ENCODE measurements at regions not wholly inside any gene's neighbourhood (a gene's known extent, or its start where the extent isn't known, plus 50 kb on each side); places are given as distances from the start of the nearest gene placed in this dataset.

DNA sequence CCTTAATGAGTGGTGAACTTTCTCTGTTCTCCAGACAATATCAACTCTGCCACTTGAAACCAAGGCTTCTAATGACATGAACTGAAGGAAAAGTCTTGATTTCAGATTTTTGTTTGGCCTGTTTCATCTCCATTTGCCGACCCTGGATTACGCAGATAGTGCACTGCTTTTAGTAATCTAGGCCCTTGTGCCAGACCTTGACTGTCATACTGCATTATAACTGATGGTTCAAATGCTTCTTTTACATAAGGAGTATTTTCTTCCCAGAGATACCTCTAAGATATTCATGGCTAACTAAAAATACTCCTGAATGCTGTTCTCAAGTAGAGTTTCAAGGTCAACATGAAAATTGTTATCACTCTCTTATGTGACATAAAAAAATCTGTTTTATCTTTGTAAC lies 238.7 kb upstream of the SEMA6A start:
- WGBS, 2 donors, result 91 to 98% methylated on average over 2 of the region's 2 CpGs
- no peaks in the 10 kb centered on the region for H3K36me3 ChIP-seq (ENCODE audit: control insufficient read depth in 1 of 2, insufficient read depth in 2 of 2, low read length in 1 of 2)

DNA sequence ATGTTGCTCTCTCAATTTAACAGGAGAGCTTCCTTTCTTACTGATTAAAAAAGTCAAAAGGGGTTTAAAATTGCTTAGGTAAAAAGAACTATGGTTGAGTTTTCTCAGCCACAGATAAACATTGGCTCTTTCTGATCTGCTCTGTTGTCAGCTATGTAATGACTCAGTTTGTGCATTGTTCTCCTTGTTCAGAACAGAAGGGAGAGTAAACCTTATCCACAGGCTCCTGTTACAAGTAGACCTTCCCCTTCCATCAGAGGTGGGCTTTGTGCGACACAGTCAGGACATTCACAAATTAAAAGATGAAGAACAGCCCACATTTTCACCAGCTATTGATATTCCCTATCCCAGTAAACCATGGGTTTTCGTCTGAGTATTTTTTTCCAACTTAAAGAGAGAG lies 236.3 kb upstream of the SEMA6A start:
- Histone ChIP-seq H3K27me3 (ENCODE audit: control insufficient read depth in 1 of 2, insufficient read depth in 2 of 2, low read length in 1 of 2) (no peaks in the 10 kb centered on the region), H3K4me1 (ENCODE audit: control insufficient read depth in 1 of 2, insufficient read depth in 2 of 2, low read length in 2 of 2) (no peaks in the 10 kb centered on the region), H3K27ac (ENCODE audit: low read depth in 1 of 2, low read length in 2 of 2) (no peak overlapping the region), H3K36me3 (ENCODE audit: control insufficient read depth in 1 of 2, insufficient read depth in 2 of 2, low read length in 1 of 2) (no peaks in the 10 kb centered on the region), H3K9me3 (ENCODE audit: control insufficient read depth, low read length) (no peaks in the 10 kb centered on the region), H3K4me3 (ENCODE audit: low read length in 2 of 2) (no peak overlapping the region)
- ATAC-seq (ENCODE audit: low FRiP score), result no peak
- no peak for DNase-seq
- intact Hi-C loops (cut with DNase I), result no loop called here
- WGBS, 2 donors, result 79 to 80% methylated on average over 2 of the region's 2 CpGs

More for the DNA sequence above, 238.7 kb upstream of the SEMA6A start:
- DNase-seq, result no peak
- no peak for ATAC-seq (ENCODE audit: low FRiP score)
- H3K9me3 ChIP-seq (ENCODE audit: control insufficient read depth, low read length), result no peaks in the 10 kb centered on the region
- no peaks in the 10 kb centered on the region for H3K27me3 ChIP-seq (ENCODE audit: control insufficient read depth in 1 of 2, insufficient read depth in 2 of 2, low read length in 1 of 2)
- no peaks in the 10 kb centered on the region for H3K4me1 ChIP-seq (ENCODE audit: control insufficient read depth in 1 of 2, insufficient read depth in 2 of 2, low read length in 2 of 2)
- no peak overlapping the region for H3K27ac ChIP-seq (ENCODE audit: low read depth in 1 of 2, low read length in 2 of 2)
- H3K4me3 ChIP-seq (ENCODE audit: low read length in 2 of 2), result no peak overlapping the region
- intact Hi-C loops (cut with DNase I), result no loop called here

DNA sequence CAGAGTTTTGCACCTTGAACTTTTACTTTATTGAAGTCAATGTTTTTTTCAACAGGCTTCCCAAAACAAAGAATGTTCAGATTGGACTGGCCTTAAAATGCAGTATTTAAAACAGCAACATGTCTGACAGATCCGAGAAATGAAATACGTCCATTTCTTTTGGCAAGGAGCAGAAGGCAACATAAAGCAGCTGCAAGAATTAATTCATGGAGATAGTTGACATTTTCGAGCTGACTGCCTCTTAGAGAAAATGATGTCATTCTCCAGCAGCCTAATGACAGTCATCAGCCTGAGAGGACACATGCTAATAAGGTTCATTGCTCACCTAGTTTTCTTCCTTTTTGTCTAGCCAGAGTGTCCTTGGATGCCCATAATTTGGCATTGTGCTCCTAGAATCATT lies 232.2 kb upstream of the SEMA6A start:
- intact Hi-C loops (cut with DNase I), result no loop called here
- no peaks in the 10 kb centered on the region for H3K4me1 ChIP-seq (ENCODE audit: control insufficient read depth in 1 of 2, insufficient read depth in 2 of 2, low read length in 2 of 2)
- no peak overlapping the region for H3K4me3 ChIP-seq (ENCODE audit: low read length in 2 of 2)
- H3K27ac ChIP-seq (ENCODE audit: low read depth in 1 of 2, low read length in 2 of 2), result no peak overlapping the region
- WGBS, 2 donors, result 12 to 17% methylated on average over 3 of the region's 3 CpGs
- no peak for ATAC-seq (ENCODE audit: low FRiP score)
- H3K36me3 ChIP-seq (ENCODE audit: control insufficient read depth in 1 of 2, insufficient read depth in 2 of 2, low read length in 1 of 2), result no peaks in the 10 kb centered on the region
- no peaks in the 10 kb centered on the region for H3K9me3 ChIP-seq (ENCODE audit: control insufficient read depth, low read length)
- no peaks in the 10 kb centered on the region for H3K27me3 ChIP-seq (ENCODE audit: control insufficient read depth in 1 of 2, insufficient read depth in 2 of 2, low read length in 1 of 2)
- DNase-seq, result no peak

DNA sequence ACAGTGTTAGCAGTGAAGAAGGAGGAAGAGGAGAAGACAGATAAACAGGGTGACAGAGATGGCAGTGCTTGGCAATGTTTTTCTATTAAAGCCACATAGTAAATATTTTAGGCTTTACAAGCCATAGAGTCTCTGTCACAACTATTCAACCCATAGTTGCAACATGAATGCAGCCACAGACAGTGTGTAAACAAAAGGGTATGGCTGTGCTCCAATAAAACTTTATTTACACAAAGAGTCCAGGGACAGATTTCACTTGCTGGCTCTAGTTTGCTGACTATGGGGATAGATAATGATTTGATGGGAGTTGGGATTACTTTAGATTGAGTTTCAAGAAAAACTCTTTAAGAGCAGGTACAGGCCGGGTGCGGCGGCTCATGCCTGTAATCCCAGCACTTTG lies 224.8 kb upstream of the SEMA6A start:
- intact Hi-C loops (cut with DNase I), result no loop called here
- no peak for ATAC-seq (ENCODE audit: low FRiP score)
- WGBS, 2 donors, result 92 to 97% methylated on average over 3 of the region's 3 CpGs

DNA sequence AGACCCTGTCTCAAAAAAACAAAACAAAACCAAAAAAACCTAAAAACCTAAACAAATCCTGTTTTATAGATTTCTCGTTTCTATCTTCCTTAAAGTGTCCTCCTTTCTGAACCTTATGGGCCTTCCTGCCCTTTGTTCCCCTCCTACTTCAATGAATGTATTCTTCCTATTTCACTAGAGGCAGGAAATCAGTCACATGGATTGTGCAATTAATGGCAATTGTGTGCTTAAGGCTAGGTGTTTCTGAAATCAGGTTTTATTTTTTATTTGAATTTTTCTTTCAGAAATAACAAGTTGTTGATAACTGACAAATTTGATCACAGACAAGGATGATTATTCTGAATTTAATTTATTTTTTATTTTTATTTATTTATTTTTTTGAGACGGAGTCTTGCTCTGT lies 220.6 kb upstream of the SEMA6A start:
- no peak for ATAC-seq (ENCODE audit: low FRiP score)
- Histone ChIP-seq H3K27ac (ENCODE audit: low read depth in 1 of 2, low read length in 2 of 2) (no peak overlapping the region), H3K4me3 (ENCODE audit: low read length in 2 of 2) (no peak overlapping the region), H3K4me1 (ENCODE audit: control insufficient read depth in 1 of 2, insufficient read depth in 2 of 2, low read length in 2 of 2) (no peaks in the 10 kb centered on the region), H3K36me3 (ENCODE audit: control insufficient read depth in 1 of 2, insufficient read depth in 2 of 2, low read length in 1 of 2) (no peaks in the 10 kb centered on the region), H3K27me3 (ENCODE audit: control insufficient read depth in 1 of 2, insufficient read depth in 2 of 2, low read length in 1 of 2) (no peaks in the 10 kb centered on the region), H3K9me3 (ENCODE audit: control insufficient read depth, low read length) (no peaks in the 10 kb centered on the region)
- WGBS, 2 donors, result 90 to 93% methylated on average over 2 of the region's 2 CpGs
- intact Hi-C loops (cut with DNase I), result no loop called here
- no peak for DNase-seq

More for the DNA sequence above, 224.8 kb upstream of the SEMA6A start:
- H3K4me3 ChIP-seq (ENCODE audit: low read length in 2 of 2), result no peak overlapping the region
- H3K36me3 ChIP-seq (ENCODE audit: control insufficient read depth in 1 of 2, insufficient read depth in 2 of 2, low read length in 1 of 2), result no peaks in the 10 kb centered on the region
- H3K27ac ChIP-seq (ENCODE audit: low read depth in 1 of 2, low read length in 2 of 2), result no peak overlapping the region
- no peaks in the 10 kb centered on the region for H3K4me1 ChIP-seq (ENCODE audit: control insufficient read depth in 1 of 2, insufficient read depth in 2 of 2, low read length in 2 of 2)
- H3K27me3 ChIP-seq (ENCODE audit: control insufficient read depth in 1 of 2, insufficient read depth in 2 of 2, low read length in 1 of 2), result no peaks in the 10 kb centered on the region
- DNase-seq, result no peak
- H3K9me3 ChIP-seq (ENCODE audit: control insufficient read depth, low read length), result no peaks in the 10 kb centered on the region

DNA sequence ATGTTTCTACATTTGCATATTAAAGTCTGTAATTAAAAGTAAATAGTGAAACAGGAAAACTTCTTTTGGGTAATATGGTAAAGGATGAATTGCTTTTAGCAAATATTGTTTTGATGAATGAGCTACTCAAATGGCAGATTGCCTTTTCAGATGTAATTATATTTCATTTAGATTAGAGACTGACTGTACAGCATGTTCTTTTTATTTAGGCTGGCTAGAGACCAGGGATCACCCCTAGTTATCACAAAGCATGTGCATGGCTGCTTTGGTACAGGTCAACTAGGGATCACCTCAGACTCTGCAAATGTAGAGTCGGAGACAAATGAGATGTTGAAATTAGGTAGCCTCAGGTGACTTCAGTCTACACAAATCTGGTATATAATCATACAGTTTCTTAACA lies 214.9 kb upstream of the SEMA6A start:
- DNase-seq, result no peak
- Histone ChIP-seq H3K27ac (ENCODE audit: low read depth in 1 of 2, low read length in 2 of 2) (no peak overlapping the region), H3K4me1 (ENCODE audit: control insufficient read depth in 1 of 2, insufficient read depth in 2 of 2, low read length in 2 of 2) (no peaks in the 10 kb centered on the region), H3K36me3 (ENCODE audit: control insufficient read depth in 1 of 2, insufficient read depth in 2 of 2, low read length in 1 of 2) (no peaks in the 10 kb centered on the region), H3K9me3 (ENCODE audit: control insufficient read depth, low read length) (peaks cover 1% of the 10 kb centered on the region), H3K27me3 (ENCODE audit: control insufficient read depth in 1 of 2, insufficient read depth in 2 of 2, low read length in 1 of 2) (no peaks in the 10 kb centered on the region), H3K4me3 (ENCODE audit: low read length in 2 of 2) (no peak overlapping the region)
- no peak for ATAC-seq (ENCODE audit: low FRiP score)
- WGBS, 2 donors, result 96 to 100% methylated on average over 1 of the region's 1 CpG
- intact Hi-C loops (cut with DNase I), result no loop called here

DNA sequence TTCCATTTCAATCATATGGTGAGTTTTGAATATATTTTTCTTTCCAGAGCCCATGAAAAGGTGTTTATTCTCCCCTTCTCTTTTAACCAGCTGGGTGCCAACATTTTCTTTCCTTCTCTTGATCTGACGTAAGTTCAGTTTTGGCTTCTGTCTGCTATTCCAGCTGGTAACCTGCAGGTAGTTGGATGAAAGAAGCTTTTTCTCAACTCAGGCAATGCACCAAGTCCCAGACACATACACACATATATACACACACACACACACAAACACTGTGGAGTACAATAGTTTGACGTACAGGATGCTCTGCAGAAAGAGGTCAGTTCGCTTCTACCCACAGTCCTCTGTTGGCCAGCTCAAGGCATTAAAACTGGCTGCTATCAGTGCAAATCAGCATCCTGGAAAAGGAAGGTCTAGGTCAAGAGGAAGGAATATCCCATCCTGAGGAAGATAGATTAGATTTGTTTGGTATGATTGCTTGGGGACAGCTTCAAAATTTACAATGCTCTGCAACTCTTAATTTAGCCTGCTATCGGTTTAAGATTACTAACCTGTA lies 214.3 kb upstream of the SEMA6A start:
- H3K27ac ChIP-seq (ENCODE audit: low read depth in 1 of 2, low read length in 2 of 2), result no peak overlapping the region
- peaks cover 1% of the 10 kb centered on the region for H3K9me3 ChIP-seq (ENCODE audit: control insufficient read depth, low read length)
- no peaks in the 10 kb centered on the region for H3K36me3 ChIP-seq (ENCODE audit: control insufficient read depth in 1 of 2, insufficient read depth in 2 of 2, low read length in 1 of 2)
- ATAC-seq (ENCODE audit: low FRiP score) (peak; percentile 67), DNase-seq (no peak)
- no peak overlapping the region for H3K4me3 ChIP-seq (ENCODE audit: low read length in 2 of 2)
- no peaks in the 10 kb centered on the region for H3K4me1 ChIP-seq (ENCODE audit: control insufficient read depth in 1 of 2, insufficient read depth in 2 of 2, low read length in 2 of 2)
- no peaks in the 10 kb centered on the region for H3K27me3 ChIP-seq (ENCODE audit: control insufficient read depth in 1 of 2, insufficient read depth in 2 of 2, low read length in 1 of 2)
- WGBS, 2 donors, result 70 to 74% methylated on average over 4 of the region's 4 CpGs
- intact Hi-C loops (cut with DNase I), result no loop called here

DNA sequence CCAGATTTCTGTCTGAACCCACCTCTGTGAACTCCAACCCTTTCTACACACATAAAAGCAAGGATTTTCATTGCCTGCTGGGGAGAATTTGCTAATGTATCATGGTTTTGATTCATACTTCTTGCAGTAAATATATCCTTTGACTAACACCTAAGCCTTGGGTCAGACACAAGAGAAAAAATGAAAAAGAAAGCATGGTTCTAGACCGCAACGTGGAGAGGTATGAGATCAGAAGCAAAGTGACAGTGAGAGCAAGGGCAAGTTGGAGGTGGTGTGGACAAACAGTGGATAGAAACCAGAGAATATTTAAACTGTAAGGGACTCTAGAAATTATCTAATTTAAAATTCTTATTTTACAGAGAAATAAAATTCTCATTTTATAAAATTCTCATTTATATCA lies 212.9 kb upstream of the SEMA6A start:
- Histone ChIP-seq H3K4me3 (ENCODE audit: low read length in 2 of 2) (no peak overlapping the region), H3K36me3 (ENCODE audit: control insufficient read depth in 1 of 2, insufficient read depth in 2 of 2, low read length in 1 of 2) (no peaks in the 10 kb centered on the region), H3K9me3 (ENCODE audit: control insufficient read depth, low read length) (peaks cover 1% of the 10 kb centered on the region), H3K4me1 (ENCODE audit: control insufficient read depth in 1 of 2, insufficient read depth in 2 of 2, low read length in 2 of 2) (no peaks in the 10 kb centered on the region), H3K27me3 (ENCODE audit: control insufficient read depth in 1 of 2, insufficient read depth in 2 of 2, low read length in 1 of 2) (no peaks in the 10 kb centered on the region), H3K27ac (ENCODE audit: low read depth in 1 of 2, low read length in 2 of 2) (no peak overlapping the region)
- WGBS, 2 donors, result 88 to 93% methylated on average over 2 of the region's 2 CpGs
- intact Hi-C loops (cut with DNase I), result no loop called here
- DNase-seq (no peak), ATAC-seq (ENCODE audit: low FRiP score) (no peak)

DNA sequence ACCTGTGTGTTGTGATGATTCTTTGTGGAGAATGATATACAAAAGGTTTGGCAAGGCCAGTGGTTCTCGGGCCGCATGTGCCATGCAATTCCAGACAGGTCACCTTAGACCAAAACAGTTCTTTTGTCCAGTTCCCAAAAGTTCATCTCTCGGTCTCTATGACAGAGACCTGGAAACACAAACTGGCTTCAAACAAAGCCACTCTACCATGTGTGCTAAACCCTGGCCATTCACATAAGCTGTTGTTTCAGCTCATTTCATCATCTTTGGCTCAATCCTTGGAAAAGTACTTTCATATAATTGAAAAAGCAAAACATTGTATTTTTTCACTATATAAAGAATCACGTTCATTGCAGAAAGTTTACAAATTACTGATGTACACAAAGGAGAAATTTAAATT lies 210.5 kb upstream of the SEMA6A start:
- Histone ChIP-seq H3K9me3 (ENCODE audit: control insufficient read depth, low read length) (peaks cover 1% of the 10 kb centered on the region), H3K4me3 (ENCODE audit: low read length in 2 of 2) (no peak overlapping the region), H3K27me3 (ENCODE audit: control insufficient read depth in 1 of 2, insufficient read depth in 2 of 2, low read length in 1 of 2) (no peaks in the 10 kb centered on the region), H3K36me3 (ENCODE audit: control insufficient read depth in 1 of 2, insufficient read depth in 2 of 2, low read length in 1 of 2) (no peaks in the 10 kb centered on the region), H3K4me1 (ENCODE audit: control insufficient read depth in 1 of 2, insufficient read depth in 2 of 2, low read length in 2 of 2) (no peaks in the 10 kb centered on the region), H3K27ac (ENCODE audit: low read depth in 1 of 2, low read length in 2 of 2) (no peak overlapping the region)
- ATAC-seq (ENCODE audit: low FRiP score), result peak; percentile 66
- intact Hi-C loops (cut with DNase I), result no loop called here
- no peak for DNase-seq
- WGBS, 2 donors, result 54% methylated on average over 4 of the region's 4 CpGs

All from aorta (tissue), 5 donors.